ENCODE measurements at regions not wholly inside any gene's neighbourhood (a gene's known extent, or its start where the extent isn't known, plus 50 kb on each side); places are given as distances from the start of the nearest gene placed in this dataset.

DNA sequence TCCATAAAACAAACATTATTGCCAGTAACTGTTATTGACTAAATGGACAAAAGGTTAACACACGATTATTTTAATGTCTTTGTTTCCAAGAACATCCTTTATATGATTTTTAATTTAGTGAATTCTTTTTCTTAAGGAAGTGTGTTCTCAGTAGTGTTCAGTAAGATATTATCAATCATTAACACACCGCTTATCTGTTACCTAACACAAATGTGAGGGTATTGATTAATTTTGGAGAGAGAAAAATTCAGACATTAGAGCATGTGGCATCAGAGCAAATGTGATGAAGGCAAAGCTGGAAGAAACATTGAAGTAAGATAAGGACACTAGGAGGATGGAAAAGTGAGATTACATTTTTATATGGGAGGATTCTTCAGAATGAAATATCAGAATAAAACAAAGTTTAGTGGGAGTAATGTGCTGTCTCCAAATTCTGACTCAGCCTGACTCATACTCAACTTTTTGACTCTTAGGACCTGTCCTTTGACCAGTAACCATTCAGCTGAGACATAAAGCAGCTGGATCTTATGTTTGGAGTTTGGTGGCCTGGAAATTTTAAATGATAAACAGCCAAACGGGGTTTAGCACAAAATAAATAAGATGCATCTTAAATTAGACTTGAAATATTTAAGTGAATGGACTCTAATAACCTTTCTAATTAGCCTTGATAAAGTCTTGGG lies 348.6 kb downstream of the CD109 start:
- peaks cover under 1% of the 10 kb centered on the region; the same call in 1 of the 3 replicates for H3K9me3 Mint-ChIP-seq
- H3K9me2 ChIP-seq (ENCODE audit: insufficient read depth) = peaks cover 10% of the 10 kb centered on the region
- peaks cover 6% of the 10 kb centered on the region for H3K4me1 Mint-ChIP-seq
- no peaks in the 10 kb centered on the region for H3K79me2 ChIP-seq (replicated peaks; ENCODE audit: insufficient read depth)
- H3K27ac Mint-ChIP-seq = no peak overlapping the region
- H3K4me1 ChIP-seq (ENCODE audit: insufficient read depth) = no peaks in the 10 kb centered on the region
- no peak overlapping the region for H3K4me3 ChIP-seq
- H3F3A ChIP-seq (replicated peaks; ENCODE audit: low read depth) = no peaks in the 10 kb centered on the region
- no peak overlapping the region for H3K4me2 ChIP-seq
- ATAC-seq (no peak), DNase-seq (ENCODE audit: low spot score) (no peak)
- H3K36me3 ChIP-seq (ENCODE audit: insufficient read depth) = no peaks in the 10 kb centered on the region
- TF ChIP-seq STAT1 (IDR thresholded peaks at IDR 0.05; ENCODE audit: unreplicated experiment) = no peak
- TF ChIP-seq, protein P1, sequence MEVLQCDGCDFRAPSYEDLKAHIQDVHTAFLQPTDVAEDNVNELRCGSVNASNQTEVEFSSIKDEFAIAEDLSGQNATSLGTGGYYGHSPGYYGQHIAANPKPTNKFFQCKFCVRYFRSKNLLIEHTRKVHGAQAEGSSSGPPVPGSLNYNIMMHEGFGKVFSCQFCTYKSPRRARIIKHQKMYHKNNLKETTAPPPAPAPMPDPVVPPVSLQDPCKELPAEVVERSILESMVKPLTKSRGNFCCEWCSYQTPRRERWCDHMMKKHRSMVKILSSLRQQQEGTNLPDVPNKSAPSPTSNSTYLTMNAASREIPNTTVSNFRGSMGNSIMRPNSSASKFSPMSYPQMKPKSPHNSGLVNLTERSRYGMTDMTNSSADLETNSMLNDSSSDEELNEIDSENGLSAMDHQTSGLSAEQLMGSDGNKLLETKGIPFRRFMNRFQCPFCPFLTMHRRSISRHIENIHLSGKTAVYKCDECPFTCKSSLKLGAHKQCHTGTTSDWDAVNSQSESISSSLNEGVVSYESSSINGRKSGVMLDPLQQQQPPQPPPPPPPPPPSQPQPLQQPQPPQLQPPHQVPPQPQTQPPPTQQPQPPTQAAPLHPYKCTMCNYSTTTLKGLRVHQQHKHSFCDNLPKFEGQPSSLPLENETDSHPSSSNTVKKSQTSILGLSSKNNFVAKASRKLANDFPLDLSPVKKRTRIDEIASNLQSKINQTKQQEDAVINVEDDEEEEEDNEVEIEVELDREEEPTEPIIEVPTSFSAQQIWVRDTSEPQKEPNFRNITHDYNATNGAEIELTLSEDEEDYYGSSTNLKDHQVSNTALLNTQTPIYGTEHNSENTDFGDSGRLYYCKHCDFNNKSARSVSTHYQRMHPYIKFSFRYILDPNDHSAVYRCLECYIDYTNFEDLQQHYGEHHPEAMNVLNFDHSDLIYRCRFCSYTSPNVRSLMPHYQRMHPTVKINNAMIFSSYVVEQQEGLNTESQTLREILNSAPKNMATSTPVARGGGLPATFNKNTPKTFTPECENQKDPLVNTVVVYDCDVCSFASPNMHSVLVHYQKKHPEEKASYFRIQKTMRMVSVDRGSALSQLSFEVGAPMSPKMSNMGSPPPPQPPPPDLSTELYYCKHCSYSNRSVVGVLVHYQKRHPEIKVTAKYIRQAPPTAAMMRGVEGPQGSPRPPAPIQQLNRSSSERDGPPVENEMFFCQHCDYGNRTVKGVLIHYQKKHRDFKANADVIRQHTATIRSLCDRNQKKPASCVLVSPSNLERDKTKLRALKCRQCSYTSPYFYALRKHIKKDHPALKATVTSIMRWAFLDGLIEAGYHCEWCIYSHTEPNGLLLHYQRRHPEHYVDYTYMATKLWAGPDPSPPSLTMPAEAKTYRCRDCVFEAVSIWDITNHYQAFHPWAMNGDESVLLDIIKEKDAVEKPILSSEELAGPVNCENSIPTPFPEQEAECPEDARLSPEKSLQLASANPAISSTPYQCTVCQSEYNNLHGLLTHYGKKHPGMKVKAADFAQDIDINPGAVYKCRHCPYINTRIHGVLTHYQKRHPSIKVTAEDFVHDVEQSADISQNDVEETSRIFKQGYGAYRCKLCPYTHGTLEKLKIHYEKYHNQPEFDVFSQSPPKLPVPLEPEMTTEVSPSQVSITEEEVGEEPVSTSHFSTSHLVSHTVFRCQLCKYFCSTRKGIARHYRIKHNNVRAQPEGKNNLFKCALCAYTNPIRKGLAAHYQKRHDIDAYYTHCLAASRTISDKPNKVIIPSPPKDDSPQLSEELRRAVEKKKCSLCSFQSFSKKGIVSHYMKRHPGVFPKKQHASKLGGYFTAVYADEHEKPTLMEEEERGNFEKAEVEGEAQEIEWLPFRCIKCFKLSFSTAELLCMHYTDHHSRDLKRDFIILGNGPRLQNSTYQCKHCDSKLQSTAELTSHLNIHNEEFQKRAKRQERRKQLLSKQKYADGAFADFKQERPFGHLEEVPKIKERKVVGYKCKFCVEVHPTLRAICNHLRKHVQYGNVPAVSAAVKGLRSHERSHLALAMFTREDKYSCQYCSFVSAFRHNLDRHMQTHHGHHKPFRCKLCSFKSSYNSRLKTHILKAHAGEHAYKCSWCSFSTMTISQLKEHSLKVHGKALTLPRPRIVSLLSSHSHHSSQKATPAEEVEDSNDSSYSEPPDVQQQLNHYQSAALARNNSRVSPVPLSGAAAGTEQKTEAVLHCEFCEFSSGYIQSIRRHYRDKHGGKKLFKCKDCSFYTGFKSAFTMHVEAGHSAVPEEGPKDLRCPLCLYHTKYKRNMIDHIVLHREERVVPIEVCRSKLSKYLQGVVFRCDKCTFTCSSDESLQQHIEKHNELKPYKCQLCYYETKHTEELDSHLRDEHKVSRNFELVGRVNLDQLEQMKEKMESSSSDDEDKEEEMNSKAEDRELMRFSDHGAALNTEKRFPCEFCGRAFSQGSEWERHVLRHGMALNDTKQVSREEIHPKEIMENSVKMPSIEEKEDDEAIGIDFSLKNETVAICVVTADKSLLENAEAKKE (CRISPR knock-in tag; IDR thresholded peaks at IDR 0.05) = no peak
- TF ChIP-seq ZNF114 (CRISPR knock-in tag; IDR thresholded peaks at IDR 0.05) = no peak
- no peak for TF ChIP-seq CREB1 (CRISPR knock-in tag; IDR thresholded peaks at IDR 0.05; ENCODE audit: low read depth)
- no peak for TF ChIP-seq EZH2phosphoT487 (IDR thresholded peaks at IDR 0.05; ENCODE audit: unreplicated experiment)
- TF ChIP-seq JUNB (IDR thresholded peaks at IDR 0.05; ENCODE audit: unreplicated experiment) = no peak
- no peak for TF ChIP-seq ZNF331 (CRISPR knock-in tag; IDR thresholded peaks at IDR 0.05; ENCODE audit: low read depth)
- TF ChIP-seq NANOG (IDR thresholded peaks at IDR 0.05; ENCODE audit: borderline replicate concordance) = no peak
- TF ChIP-seq, protein P2, sequence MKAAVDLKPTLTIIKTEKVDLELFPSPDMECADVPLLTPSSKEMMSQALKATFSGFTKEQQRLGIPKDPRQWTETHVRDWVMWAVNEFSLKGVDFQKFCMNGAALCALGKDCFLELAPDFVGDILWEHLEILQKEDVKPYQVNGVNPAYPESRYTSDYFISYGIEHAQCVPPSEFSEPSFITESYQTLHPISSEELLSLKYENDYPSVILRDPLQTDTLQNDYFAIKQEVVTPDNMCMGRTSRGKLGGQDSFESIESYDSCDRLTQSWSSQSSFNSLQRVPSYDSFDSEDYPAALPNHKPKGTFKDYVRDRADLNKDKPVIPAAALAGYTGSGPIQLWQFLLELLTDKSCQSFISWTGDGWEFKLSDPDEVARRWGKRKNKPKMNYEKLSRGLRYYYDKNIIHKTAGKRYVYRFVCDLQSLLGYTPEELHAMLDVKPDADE (IDR thresholded peaks at IDR 0.05) = no peak
- TF ChIP-seq, protein P3, sequence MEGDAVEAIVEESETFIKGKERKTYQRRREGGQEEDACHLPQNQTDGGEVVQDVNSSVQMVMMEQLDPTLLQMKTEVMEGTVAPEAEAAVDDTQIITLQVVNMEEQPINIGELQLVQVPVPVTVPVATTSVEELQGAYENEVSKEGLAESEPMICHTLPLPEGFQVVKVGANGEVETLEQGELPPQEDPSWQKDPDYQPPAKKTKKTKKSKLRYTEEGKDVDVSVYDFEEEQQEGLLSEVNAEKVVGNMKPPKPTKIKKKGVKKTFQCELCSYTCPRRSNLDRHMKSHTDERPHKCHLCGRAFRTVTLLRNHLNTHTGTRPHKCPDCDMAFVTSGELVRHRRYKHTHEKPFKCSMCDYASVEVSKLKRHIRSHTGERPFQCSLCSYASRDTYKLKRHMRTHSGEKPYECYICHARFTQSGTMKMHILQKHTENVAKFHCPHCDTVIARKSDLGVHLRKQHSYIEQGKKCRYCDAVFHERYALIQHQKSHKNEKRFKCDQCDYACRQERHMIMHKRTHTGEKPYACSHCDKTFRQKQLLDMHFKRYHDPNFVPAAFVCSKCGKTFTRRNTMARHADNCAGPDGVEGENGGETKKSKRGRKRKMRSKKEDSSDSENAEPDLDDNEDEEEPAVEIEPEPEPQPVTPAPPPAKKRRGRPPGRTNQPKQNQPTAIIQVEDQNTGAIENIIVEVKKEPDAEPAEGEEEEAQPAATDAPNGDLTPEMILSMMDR (conservative IDR thresholded peaks at IDR 0.05; ENCODE audit: low read depth in 2 of 2) = no peak
- TF ChIP-seq, protein P4, sequence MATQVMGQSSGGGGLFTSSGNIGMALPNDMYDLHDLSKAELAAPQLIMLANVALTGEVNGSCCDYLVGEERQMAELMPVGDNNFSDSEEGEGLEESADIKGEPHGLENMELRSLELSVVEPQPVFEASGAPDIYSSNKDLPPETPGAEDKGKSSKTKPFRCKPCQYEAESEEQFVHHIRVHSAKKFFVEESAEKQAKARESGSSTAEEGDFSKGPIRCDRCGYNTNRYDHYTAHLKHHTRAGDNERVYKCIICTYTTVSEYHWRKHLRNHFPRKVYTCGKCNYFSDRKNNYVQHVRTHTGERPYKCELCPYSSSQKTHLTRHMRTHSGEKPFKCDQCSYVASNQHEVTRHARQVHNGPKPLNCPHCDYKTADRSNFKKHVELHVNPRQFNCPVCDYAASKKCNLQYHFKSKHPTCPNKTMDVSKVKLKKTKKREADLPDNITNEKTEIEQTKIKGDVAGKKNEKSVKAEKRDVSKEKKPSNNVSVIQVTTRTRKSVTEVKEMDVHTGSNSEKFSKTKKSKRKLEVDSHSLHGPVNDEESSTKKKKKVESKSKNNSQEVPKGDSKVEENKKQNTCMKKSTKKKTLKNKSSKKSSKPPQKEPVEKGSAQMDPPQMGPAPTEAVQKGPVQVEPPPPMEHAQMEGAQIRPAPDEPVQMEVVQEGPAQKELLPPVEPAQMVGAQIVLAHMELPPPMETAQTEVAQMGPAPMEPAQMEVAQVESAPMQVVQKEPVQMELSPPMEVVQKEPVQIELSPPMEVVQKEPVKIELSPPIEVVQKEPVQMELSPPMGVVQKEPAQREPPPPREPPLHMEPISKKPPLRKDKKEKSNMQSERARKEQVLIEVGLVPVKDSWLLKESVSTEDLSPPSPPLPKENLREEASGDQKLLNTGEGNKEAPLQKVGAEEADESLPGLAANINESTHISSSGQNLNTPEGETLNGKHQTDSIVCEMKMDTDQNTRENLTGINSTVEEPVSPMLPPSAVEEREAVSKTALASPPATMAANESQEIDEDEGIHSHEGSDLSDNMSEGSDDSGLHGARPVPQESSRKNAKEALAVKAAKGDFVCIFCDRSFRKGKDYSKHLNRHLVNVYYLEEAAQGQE (IDR thresholded peaks at IDR 0.05; ENCODE audit: unreplicated experiment) = no peak
- TF ChIP-seq POLR2AphosphoS5 (IDR thresholded peaks at IDR 0.05; ENCODE audit: low read depth) = no peak
- no peak for TF ChIP-seq EZH2 (IDR thresholded peaks at IDR 0.05; ENCODE audit: low read depth, unreplicated experiment)
- H3K27ac ChIP-seq (ENCODE audit: low read depth) = no peak overlapping the region
- no peaks in the 10 kb centered on the region for H3K27me3 ChIP-seq (ENCODE audit: insufficient read depth)
- H4K20me1 ChIP-seq (replicated peaks; ENCODE audit: insufficient read depth) = no peaks in the 10 kb centered on the region
- H3K27me3 Mint-ChIP-seq (ENCODE audit: insufficient read depth, low read depth, poor library complexity) = peaks cover 7% of the 10 kb centered on the region
- no peak overlapping the region for H2AFZ ChIP-seq
- peaks cover 3% of the 10 kb centered on the region; the same call in 1 of the 3 replicates for H3K36me3 Mint-ChIP-seq (ENCODE audit: low read depth)
- no peak overlapping the region for H3K4me3 Mint-ChIP-seq

All from GM23338 (cell line).